Suppressor macrophage treated with lipopolysaccharide for 1 hour (primary cell): ENCODE measurements at regions not wholly inside any gene's neighbourhood (a gene's known extent, or its start where the extent isn't known, plus 50 kb on each side); places are given as distances from the start of the nearest gene placed in this dataset.

Source experiments
- DNase-seq, 3 donors: peaks; one replicate each; pipeline ENCODE4 v3.0.0-alpha.2; 2020 to 2022

- DNase-seq = no peak
Observed at GRCh38 chr14:101069228-101069549, 165.7 kb upstream of the RTL1 start.

- DNase-seq = no peak
Observed at GRCh38 chr14:101069666-101070362, 166.3 kb upstream of the RTL1 start.

GRCh38 chr14:101070540-101071492, 167.3 kb upstream of the RTL1 start:
- no peak for DNase-seq

GRCh38 chr14:101071493-101071906, 168.0 kb upstream of the RTL1 start:
- no peak for DNase-seq

GRCh38 chr14:101072070-101072469, 168.5 kb upstream of the RTL1 start:
- no peak for DNase-seq

- no peak for DNase-seq
Observed at GRCh38 chr14:101072531-101072930, 169.0 kb upstream of the RTL1 start.

- peak; percentile 64 to 74 (median 71) for DNase-seq
Observed at GRCh38 chr14:101072945-101073597, 169.5 kb upstream of the RTL1 start.

- DNase-seq = no peak
Observed at GRCh38 chr14:101073598-101073965, 170.1 kb upstream of the RTL1 start.

GRCh38 chr14:101074196-101075024, 170.9 kb upstream of the RTL1 start:
- no peak for DNase-seq

- DNase-seq = no peak
Observed at GRCh38 chr14:101075025-101075800, 171.7 kb upstream of the RTL1 start.

GRCh38 chr14:101075801-101076413, 172.4 kb upstream of the RTL1 start:
- DNase-seq = no peak

- DNase-seq = no peak
Observed at GRCh38 chr14:101076451-101077198, 173.1 kb upstream of the RTL1 start.

- peak in 2 of 3 donors; percentile 7 to 8 for DNase-seq
Observed at GRCh38 chr14:101077481-101078074, 174.1 kb upstream of the RTL1 start.

GRCh38 chr14:101078170-101078891, 174.8 kb upstream of the RTL1 start:
- DNase-seq = no peak

- no peak for DNase-seq
Observed at GRCh38 chr14:101078892-101079221, 175.3 kb upstream of the RTL1 start.

GRCh38 chr14:101080922-101081593, 177.5 kb upstream of the RTL1 start:
- DNase-seq = no peak

- DNase-seq = no peak
Observed at GRCh38 chr14:101082036-101082435, 178.5 kb upstream of the RTL1 start.

GRCh38 chr14:101082436-101083384, 179.2 kb upstream of the RTL1 start:
- DNase-seq = no peak
